ENCODE measurements at regions not wholly inside any gene's neighbourhood (a gene's known extent, or its start where the extent isn't known, plus 50 kb on each side); places are given as distances from the start of the nearest gene placed in this dataset.

GRCh38 chr2:59947209-59947608 is 606.2 kb downstream of the BCL11A start:
- ATAC-seq (peak; percentile 16), DNase-seq (ENCODE audit: low spot score in 2 of 2) (no peak)
- H3K4me3 Mint-ChIP-seq: no peak overlapping the region
- H3K4me1 Mint-ChIP-seq: no peaks in the 10 kb centered on the region
- no peaks in the 10 kb centered on the region for H3K9me3 Mint-ChIP-seq
- no peak overlapping the region for H3K27ac Mint-ChIP-seq
- no peaks in the 10 kb centered on the region for H3K36me3 Mint-ChIP-seq

DNA sequence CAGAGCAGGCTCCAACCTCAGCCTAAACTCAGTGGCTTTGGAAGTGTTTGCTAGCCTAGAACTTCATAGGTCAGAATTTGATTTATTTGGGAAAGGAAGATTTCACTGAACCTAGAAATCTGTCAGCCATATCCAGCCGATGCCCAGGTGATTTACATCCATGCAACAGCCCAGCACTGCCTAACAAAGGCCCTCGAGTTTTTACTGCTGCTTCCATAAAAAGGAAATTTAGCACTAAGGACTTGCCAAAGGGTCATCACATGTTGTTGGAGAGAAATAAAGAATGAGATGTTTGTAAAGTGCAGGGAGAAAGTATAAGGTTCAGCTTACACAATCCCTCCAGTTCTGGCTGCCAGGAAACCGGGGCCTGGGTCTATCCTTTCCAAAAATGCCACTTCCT is 614.2 kb downstream of the BCL11A start:
- Mint-ChIP-seq H3K27ac (no peak overlapping the region), H3K4me3 (no peak overlapping the region), H3K9me3 (no peaks in the 10 kb centered on the region), H3K36me3 (no peaks in the 10 kb centered on the region), H3K4me1 (no peaks in the 10 kb centered on the region)
- DNase-seq (ENCODE audit: low spot score in 2 of 2) (no peak), ATAC-seq (no peak)

DNA sequence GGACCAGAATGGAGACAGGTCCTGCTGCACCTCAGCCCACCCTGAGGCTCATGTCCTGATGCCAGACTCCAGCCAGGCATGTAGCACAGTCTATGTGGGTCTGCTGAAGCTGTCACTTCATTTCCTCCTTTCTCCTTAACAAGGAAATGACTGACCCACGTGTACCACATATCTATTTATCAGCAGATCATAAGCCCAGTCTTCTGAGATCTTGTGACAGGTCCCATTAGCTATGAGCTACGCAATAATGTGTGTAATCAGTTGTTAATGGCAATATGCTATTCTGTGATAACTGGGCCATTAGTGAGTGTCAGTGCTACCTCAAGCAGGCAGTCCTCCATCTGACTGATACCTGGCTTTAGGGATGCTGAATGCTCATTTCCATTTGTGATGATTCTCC is 615.3 kb downstream of the BCL11A start:
- H3K27ac Mint-ChIP-seq: no peak overlapping the region
- no peak for DNase-seq (ENCODE audit: low spot score in 2 of 2)
- H3K36me3 Mint-ChIP-seq: no peaks in the 10 kb centered on the region
- no peak for ATAC-seq
- no peaks in the 10 kb centered on the region for H3K4me1 Mint-ChIP-seq
- no peaks in the 10 kb centered on the region for H3K9me3 Mint-ChIP-seq
- H3K4me3 Mint-ChIP-seq: no peak overlapping the region

DNA sequence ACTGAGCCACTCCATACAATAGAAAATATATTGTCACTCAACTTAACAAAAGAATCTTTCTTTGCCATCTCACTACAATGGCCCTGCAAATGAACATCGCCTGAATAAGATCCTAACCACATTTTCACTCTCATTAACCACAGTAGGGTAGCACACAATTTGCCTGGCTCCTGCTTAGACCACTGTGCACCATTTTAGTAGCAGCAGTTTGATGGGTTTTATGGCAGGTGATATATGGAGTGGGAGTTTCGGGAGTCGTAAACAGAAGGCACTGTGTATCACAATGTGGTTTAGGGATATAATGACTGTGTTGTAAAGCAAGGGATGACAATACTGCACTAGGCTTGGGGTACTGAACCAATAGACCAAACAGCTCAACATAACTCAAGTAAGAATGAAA is 617.4 kb downstream of the BCL11A start:
- Mint-ChIP-seq H3K4me1 (no peaks in the 10 kb centered on the region), H3K36me3 (no peaks in the 10 kb centered on the region), H3K27ac (no peak overlapping the region), H3K4me3 (no peak overlapping the region), H3K9me3 (no peaks in the 10 kb centered on the region)
- no peak for ATAC-seq
- DNase-seq (ENCODE audit: low spot score in 2 of 2): no peak

GRCh38 chr2:59935005-59935404 is 618.4 kb downstream of the BCL11A start:
- Mint-ChIP-seq H3K4me1 (no peaks in the 10 kb centered on the region), H3K9me3 (no peaks in the 10 kb centered on the region), H3K36me3 (no peaks in the 10 kb centered on the region), H3K27ac (no peak overlapping the region), H3K4me3 (no peak overlapping the region)
- DNase-seq (ENCODE audit: low spot score in 2 of 2) (no peak), ATAC-seq (no peak)

DNA sequence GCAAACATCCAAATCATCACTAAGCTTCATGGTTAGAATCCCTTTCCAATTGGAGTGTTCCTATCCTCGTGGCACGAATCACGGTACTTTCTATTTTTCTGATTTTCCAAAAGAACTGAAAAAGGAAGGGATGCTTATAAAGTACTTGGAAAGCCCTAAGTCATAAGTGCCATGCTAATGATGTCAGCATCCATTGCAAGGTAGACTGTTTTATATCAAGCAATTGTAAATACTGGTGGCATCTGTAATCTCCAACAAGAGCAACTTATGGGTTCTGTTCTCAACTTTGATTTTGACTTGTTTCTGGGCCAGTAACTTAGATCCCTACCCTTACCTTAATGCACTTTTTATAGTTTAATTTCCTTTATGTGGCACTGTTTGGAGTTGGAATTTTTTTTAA is 619.5 kb downstream of the BCL11A start:
- H3K36me3 Mint-ChIP-seq: no peaks in the 10 kb centered on the region
- H3K27ac Mint-ChIP-seq: no peak overlapping the region
- ATAC-seq: no peak
- H3K9me3 Mint-ChIP-seq: no peaks in the 10 kb centered on the region
- H3K4me3 Mint-ChIP-seq: no peak overlapping the region
- no peaks in the 10 kb centered on the region for H3K4me1 Mint-ChIP-seq
- no peak for DNase-seq (ENCODE audit: low spot score in 2 of 2)

GRCh38 chr2:59932341-59932740 is 621.1 kb downstream of the BCL11A start:
- H3K4me3 Mint-ChIP-seq: no peak overlapping the region
- no peak overlapping the region for H3K27ac Mint-ChIP-seq
- DNase-seq (ENCODE audit: low spot score in 2 of 2) (no peak), ATAC-seq (no peak)
- H3K4me1 Mint-ChIP-seq: no peaks in the 10 kb centered on the region
- H3K36me3 Mint-ChIP-seq: no peaks in the 10 kb centered on the region
- H3K9me3 Mint-ChIP-seq: peaks cover 3% of the 10 kb centered on the region

DNA sequence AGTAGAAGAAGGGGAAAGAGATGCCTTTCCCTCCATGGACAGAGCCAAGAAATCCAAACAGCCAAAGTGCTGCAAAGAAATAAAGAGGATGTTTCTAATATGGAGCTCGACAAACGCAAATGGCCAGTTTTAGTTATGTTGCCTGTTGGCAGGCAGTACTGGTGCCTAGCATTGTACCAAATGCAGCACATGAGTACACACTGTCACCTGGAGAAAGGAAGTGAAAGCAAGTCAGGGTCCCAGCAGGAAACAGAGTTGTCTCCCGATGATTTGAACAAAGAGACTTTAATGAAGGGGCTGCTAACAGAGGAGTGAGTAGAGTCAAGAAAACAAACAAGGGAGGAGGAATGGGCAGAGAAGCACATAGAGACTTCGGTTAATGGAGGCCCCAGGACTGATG is 623.0 kb downstream of the BCL11A start:
- no peak for ATAC-seq

GRCh38 chr2:59926731-59927130 is 626.7 kb downstream of the BCL11A start:
- ATAC-seq (no peak), DNase-seq (ENCODE audit: low spot score in 2 of 2) (no peak)
- Mint-ChIP-seq H3K4me3 (no peak overlapping the region), H3K27ac (no peak overlapping the region), H3K9me3 (peaks cover 7% of the 10 kb centered on the region), H3K4me1 (no peaks in the 10 kb centered on the region), H3K36me3 (no peaks in the 10 kb centered on the region)

More for the DNA sequence above, 623.0 kb downstream of the BCL11A start:
- Mint-ChIP-seq H3K27ac (no peak overlapping the region), H3K36me3 (no peaks in the 10 kb centered on the region), H3K9me3 (peaks cover 7% of the 10 kb centered on the region), H3K4me3 (no peak overlapping the region), H3K4me1 (no peaks in the 10 kb centered on the region)
- no peak for DNase-seq (ENCODE audit: low spot score in 2 of 2)

DNA sequence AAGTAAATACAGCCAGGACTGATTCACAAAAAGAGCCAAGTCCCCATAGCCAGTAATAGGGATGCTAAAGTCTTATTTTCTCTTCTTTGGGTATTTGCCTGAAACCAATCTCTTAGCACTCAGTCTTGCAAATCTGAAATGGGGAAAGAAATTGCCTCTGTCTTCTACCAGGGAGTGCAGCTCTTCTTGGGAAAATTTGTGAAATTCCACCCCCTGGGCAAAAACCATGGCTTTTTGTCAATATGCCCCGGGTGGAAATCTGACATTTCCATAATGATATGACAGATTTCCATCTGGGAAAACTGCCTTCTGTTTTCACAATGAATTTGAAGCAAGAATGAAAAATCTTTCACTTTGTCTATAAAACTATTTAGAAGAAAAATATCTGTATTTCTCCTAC is 628.1 kb downstream of the BCL11A start:
- Mint-ChIP-seq H3K9me3 (peaks cover 7% of the 10 kb centered on the region), H3K36me3 (no peaks in the 10 kb centered on the region), H3K4me3 (no peak overlapping the region), H3K27ac (no peak overlapping the region), H3K4me1 (no peaks in the 10 kb centered on the region)
- ATAC-seq (no peak), DNase-seq (ENCODE audit: low spot score in 2 of 2) (no peak)

- DNase-seq (ENCODE audit: low spot score in 2 of 2) (no peak), ATAC-seq (no peak)
- H3K9me3 Mint-ChIP-seq: peaks cover 11% of the 10 kb centered on the region
Observed at GRCh38 chr2:59924346-59924745, 629.1 kb downstream of the BCL11A start.

DNA sequence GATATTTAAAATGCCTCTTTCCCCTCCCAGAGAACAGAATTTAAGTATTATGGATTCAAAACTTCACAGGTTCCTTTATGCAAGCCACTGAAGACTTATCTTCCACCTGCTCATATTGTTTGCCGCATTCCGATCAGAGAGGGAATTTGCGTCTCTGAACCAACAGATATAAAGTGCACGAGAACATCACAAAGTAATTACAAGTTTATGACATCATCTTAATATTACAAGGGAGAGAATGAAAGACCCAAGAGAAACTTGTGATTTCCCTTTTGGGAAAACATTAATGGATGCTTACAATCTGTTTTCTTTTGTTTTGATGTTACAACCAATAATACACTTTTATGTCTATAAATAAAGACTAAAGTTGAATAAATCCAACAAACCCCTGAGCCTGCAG is 631.0 kb downstream of the BCL11A start:
- H3K4me3 Mint-ChIP-seq: no peak overlapping the region
- no peaks in the 10 kb centered on the region for H3K4me1 Mint-ChIP-seq
- ATAC-seq (no peak), DNase-seq (ENCODE audit: low spot score in 2 of 2) (no peak)
- peaks cover 8% of the 10 kb centered on the region for H3K9me3 Mint-ChIP-seq
- H3K27ac Mint-ChIP-seq: no peak overlapping the region
- no peaks in the 10 kb centered on the region for H3K36me3 Mint-ChIP-seq

More at GRCh38 chr2:59924346-59924745, 629.1 kb downstream of the BCL11A start:
- Mint-ChIP-seq H3K27ac (no peak overlapping the region), H3K4me3 (no peak overlapping the region), H3K36me3 (no peaks in the 10 kb centered on the region), H3K4me1 (no peaks in the 10 kb centered on the region)

DNA sequence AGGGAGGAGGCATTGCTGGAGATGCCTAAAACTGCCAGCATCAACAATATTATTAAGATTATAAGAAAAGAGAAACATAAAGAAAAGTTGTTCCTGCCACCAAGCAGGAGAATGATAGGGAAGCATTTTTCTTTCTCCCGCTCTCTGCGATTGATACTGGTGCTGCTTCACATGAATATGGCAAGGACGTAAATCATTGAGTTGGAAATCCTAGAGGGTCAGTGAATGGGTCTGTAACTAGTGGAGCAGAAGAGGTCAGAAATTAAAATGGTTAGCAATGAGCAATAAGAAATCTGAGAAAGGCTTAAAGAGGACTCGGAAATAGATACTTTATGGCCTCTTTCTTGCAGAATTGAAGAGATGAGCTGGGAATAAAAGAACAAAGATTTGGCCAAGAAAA is 631.7 kb downstream of the BCL11A start:
- Mint-ChIP-seq H3K36me3 (no peaks in the 10 kb centered on the region), H3K9me3 (peaks cover 8% of the 10 kb centered on the region), H3K4me1 (no peaks in the 10 kb centered on the region), H3K27ac (no peak overlapping the region), H3K4me3 (no peak overlapping the region)
- DNase-seq (ENCODE audit: low spot score in 2 of 2) (no peak), ATAC-seq (no peak)

- Mint-ChIP-seq H3K36me3 (no peaks in the 10 kb centered on the region), H3K4me3 (no peak overlapping the region), H3K9me3 (peaks cover 7% of the 10 kb centered on the region), H3K4me1 (no peaks in the 10 kb centered on the region), H3K27ac (no peak overlapping the region)
- DNase-seq (ENCODE audit: low spot score in 2 of 2): no peak
- ATAC-seq: no peak
Observed at GRCh38 chr2:59920961-59921360, 632.5 kb downstream of the BCL11A start.

- peaks cover 4% of the 10 kb centered on the region for H3K9me3 Mint-ChIP-seq
Observed at GRCh38 chr2:59920307-59920706, 633.1 kb downstream of the BCL11A start.

DNA sequence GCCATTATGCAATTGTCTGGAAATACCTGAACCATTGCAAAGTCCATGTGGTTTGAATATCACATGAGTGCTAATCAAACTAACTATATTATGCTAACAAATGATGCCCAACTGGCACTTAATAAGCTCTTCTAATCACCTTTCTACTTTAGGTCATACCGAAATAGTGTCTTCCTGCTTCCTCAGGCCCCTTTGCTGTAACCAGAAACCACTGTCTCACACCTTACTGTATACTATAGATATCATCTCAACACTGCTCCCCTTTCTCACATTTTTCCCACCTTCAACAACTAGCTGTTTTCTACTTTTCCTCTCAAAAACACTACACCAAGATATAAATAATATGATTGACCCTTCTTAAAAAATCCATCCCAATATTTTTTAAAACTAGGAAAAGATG is 633.9 kb downstream of the BCL11A start:
- DNase-seq (ENCODE audit: low spot score in 2 of 2) (no peak), ATAC-seq (no peak)
- H3K9me3 Mint-ChIP-seq: peaks cover 4% of the 10 kb centered on the region
- no peaks in the 10 kb centered on the region for H3K36me3 Mint-ChIP-seq
- no peaks in the 10 kb centered on the region for H3K4me1 Mint-ChIP-seq
- H3K27ac Mint-ChIP-seq: no peak overlapping the region
- no peak overlapping the region for H3K4me3 Mint-ChIP-seq

More at GRCh38 chr2:59920307-59920706, 633.1 kb downstream of the BCL11A start:
- no peak for ATAC-seq
- H3K27ac Mint-ChIP-seq: no peak overlapping the region
- DNase-seq (ENCODE audit: low spot score in 2 of 2): no peak
- H3K4me3 Mint-ChIP-seq: no peak overlapping the region
- H3K4me1 Mint-ChIP-seq: no peaks in the 10 kb centered on the region
- no peaks in the 10 kb centered on the region for H3K36me3 Mint-ChIP-seq

GRCh38 chr2:59912042-59912441 is 641.4 kb downstream of the BCL11A start:
- no peak for ATAC-seq
- H3K27ac Mint-ChIP-seq: no peak overlapping the region
- no peaks in the 10 kb centered on the region for H3K9me3 Mint-ChIP-seq
- no peak overlapping the region for H3K4me3 Mint-ChIP-seq
- no peak for DNase-seq (ENCODE audit: low spot score in 2 of 2)
- H3K36me3 Mint-ChIP-seq: no peaks in the 10 kb centered on the region
- H3K4me1 Mint-ChIP-seq: no peaks in the 10 kb centered on the region
